HPDE6-E6E7 (cell line): ENCODE measurements at regions not wholly inside any gene's neighbourhood (a gene's known extent, or its start where the extent isn't known, plus 50 kb on each side); places are given as distances from the start of the nearest gene placed in this dataset.

Experiments used
- DNase-seq: peaks from one replicate; pipeline ENCODE4 v3.0.0; 2011; ENCODE audit warnings: missing footprints; ENCODE audit errors: extremely low spot score

GRCh38 chr16:51085271-51085670 is 65.8 kb downstream of the SALL1 start:
- no peak for DNase-seq

- no peak for DNase-seq
Observed at GRCh38 chr16:51084074-51084928, 66.8 kb downstream of the SALL1 start.

DNA sequence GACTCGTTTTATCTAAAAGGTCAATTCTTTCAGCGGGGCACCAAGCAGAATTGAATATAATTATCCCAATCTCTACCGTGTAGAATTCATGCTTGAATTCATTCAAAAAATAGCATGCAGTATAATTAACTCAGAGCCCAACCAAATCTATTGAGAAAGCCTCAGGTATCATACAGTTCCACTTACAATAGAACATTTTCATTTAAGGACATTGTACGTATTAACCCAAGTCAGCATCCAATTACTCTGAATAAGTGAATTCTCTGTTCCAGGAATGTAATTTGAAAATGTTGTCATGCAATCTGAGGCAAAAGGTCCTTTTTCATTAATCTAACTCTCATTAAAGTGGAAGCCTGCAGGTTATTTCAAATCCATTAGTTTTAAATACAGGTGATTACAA is 78.5 kb downstream of the SALL1 start:
- DNase-seq: no peak

DNA sequence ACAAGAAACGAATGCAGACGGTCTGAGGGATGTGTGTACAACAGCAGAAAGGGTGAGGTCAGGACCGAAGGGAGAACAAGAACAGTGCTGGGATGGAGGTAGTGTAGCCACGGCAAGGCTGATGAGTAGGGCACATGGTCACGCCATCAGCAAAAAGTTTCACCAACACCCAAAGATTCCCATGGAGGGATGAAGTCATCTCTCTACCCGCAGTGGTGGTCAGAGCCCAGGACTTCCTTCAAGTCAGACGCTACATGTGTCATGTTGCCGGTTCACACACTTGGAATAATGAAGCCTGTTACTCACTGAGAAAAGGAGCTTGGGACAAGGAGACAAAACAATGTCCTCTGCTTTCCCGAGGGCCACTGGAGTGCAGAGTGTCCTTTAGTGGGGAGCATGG is 79.7 kb downstream of the SALL1 start:
- DNase-seq: no peak

GRCh38 chr16:51067352-51067751 is 83.7 kb downstream of the SALL1 start:
- no peak for DNase-seq

DNA sequence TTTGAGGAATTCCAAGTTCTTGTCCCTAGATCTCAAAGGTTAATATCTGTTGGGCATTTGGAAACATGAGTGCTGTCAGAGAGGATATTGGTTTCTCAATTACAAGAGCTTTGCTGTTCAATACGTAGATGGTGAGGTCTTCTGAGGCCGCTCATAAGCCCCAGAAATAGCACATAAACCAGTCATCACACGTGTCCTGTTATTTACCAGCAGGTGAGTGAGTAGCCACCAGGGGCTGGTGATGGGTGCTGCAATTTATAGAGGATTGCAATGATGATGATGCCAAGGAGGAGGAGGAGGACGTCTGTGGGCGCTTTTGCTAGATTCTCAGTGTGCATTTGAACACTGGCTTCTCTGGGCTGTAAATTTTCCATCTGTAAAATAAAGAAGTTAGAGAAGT is 89.0 kb downstream of the SALL1 start:
- DNase-seq: no peak

DNA sequence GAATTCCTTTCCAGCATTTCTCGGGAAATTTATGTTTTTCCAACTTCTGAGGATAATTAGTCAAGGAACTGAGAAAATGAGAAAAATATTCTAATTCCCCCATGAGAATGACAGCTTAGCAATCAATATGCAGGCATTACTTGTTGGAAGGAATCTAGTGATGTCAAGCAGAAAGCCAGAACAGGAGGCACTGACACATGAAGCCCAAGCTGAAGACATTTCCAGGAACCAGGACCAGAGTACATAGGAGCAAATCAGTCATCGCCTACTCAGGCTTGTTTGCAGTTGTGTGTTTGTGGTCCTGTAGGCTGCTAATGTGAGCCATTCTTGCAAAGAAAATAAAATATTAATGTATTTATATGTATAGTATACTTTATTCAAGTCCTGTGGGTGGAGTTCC is 89.7 kb downstream of the SALL1 start:
- no peak for DNase-seq

GRCh38 chr16:51057969-51058337 is 93.1 kb downstream of the SALL1 start:
- no peak for DNase-seq

GRCh38 chr16:51057102-51057793 is 93.8 kb downstream of the SALL1 start:
- no peak for DNase-seq

DNA sequence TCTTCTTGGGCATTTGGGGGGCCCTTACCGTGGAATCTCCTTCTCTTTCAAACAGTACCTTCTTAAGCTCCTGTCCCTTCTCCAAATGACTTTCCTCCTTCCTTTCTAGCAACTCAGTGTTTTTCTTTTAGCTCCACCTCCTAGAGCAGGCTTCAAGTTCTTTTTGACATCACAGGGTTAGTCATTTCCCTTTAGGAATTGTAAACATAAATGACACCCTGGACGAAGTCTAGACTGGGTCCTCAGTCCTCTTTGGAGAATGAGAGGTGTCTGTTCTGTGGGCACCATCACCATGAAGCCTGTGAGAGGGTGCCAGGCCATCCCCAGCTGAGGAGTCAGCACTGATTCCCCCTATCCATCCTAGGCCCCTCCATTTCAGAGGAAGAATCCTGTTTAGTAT is 94.7 kb downstream of the SALL1 start:
- no peak for DNase-seq

GRCh38 chr16:51055434-51055833 is 95.6 kb downstream of the SALL1 start:
- DNase-seq: no peak

DNA sequence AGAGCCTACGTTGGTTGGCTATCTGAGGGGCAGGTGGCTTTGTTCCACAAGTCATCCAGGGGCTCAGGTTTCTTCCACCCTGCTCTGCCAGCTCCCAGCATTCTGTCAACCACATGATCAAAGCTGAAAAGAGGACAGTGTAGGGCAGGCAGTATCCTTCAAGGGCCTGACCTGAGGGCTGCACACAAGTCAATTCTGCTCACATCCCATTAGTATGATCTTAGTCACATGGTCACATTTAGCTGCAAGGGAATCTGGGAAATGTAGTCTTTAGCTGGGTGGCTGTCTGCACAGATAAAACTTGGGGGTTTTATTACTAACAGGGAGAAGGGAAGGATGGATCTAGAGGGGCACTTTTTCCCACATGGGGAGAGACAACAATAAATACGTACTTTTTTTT is 97.3 kb downstream of the SALL1 start:
- no peak for DNase-seq

GRCh38 chr16:51051671-51052070 is 99.4 kb downstream of the SALL1 start:
- DNase-seq: no peak

- DNase-seq: no peak
Observed at GRCh38 chr16:51050377-51050706, 100.7 kb downstream of the SALL1 start.

DNA sequence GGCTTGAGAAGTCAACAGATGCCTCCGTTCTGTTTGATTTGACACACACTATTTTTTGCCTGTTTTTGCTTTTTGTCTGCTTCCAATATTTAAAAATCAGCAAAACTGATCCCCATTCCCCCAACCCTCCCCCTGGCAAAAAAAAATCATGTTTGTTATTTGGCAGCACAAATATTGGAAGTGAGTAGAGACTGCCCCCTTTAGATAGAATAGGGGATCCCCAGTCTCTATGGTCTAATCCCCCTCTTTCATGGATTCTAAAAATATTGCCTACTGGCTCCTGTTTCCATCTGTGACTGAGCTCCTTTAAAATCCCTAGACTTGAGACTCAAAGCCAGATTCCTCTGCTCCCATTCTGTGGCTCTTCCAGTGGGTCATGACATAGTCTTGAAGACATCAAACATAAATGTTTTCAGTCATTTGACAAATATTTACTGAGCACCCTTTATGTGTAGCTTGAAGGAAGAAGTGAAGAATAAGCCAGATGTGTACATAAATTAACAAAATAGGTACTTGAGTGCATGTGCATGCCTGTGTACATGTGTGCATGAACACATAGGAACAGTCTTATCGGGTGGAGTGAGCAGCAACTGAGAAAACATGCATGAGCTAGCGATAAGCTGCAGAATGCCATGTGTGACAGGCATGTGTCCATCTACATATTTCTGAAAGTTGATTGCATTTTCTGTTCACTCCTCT is 101.2 kb downstream of the SALL1 start:
- no peak for DNase-seq

DNA sequence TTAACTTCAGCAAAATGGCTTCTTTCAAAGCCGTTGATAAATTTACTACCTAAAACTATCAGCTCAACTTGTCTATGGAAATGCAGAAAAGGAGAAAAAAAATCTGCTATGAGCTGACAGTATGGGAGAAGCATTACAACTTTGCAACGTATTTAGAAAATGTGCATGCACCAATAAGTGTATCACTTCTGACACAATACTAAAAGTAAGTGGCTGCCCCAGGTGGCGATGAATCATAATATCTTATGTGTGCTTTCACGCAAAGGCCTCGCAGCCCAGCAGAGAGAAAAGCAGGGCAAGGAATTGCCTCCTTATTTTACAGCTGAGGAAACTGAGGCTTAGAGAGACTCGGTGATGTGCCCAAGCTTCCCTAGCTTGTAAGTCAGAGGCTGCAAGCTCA is 101.8 kb downstream of the SALL1 start:
- DNase-seq: no peak

- DNase-seq: no peak
Observed at GRCh38 chr16:51048544-51048943, 102.5 kb downstream of the SALL1 start.

DNA sequence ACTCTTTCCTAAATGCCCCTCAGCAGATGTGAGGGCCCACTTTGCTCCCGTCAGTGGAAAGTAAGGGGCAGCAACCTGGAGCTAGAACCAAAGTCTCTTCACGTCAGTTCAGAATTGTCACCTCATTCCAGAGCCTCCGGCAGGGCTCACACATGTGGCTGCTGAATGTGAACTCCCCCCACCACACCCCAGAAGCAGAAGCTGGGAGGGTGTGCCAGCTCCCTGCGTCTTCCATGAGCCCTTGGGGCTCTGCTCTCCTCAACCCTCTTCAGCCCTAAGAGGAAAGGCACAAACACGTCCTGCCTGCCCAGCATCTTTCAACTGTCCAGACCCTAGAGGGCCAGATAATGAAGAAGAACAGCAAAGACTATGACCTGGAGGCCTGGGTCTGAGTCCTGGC is 105.3 kb downstream of the SALL1 start:
- no peak for DNase-seq

DNA sequence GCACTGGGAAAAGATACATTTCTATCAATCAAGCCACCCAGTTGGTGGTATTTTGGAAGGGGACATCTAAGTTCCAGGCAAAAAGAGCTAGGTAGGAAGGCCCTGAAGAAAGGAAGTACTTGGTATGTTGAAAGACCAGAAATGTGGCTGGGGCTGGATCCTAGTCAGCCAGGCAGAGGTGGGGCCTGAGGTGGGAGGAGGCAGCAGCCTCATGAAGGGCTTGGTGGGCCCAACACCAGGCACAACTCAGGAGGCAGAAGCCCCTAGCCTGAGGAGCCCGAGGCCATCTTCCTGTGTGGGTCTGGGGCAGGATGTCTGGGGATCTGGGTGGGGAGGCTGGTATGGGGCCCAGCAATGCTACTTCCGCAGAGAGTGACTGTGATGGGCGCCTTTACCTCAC is 105.9 kb downstream of the SALL1 start:
- DNase-seq: no peak

DNA sequence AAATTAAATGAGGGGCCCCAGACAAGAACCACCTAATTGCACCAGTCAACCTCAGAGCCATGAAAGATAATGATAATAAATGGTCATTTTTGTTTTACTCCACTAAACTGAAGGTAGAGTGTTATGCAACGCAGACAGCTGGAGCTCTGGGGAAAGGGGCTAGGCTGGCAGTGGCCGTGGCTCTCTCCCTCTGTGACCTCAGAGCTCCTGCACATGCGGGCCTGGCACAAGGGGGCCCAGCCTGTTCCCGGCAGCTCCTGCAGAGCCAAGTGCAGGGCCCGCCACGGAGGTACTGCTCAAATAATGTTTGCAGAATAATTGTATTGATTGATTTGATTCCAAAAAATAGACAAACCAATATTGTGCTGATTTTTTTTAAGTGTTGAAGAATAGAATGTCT is 109.5 kb downstream of the SALL1 start:
- no peak for DNase-seq

DNA sequence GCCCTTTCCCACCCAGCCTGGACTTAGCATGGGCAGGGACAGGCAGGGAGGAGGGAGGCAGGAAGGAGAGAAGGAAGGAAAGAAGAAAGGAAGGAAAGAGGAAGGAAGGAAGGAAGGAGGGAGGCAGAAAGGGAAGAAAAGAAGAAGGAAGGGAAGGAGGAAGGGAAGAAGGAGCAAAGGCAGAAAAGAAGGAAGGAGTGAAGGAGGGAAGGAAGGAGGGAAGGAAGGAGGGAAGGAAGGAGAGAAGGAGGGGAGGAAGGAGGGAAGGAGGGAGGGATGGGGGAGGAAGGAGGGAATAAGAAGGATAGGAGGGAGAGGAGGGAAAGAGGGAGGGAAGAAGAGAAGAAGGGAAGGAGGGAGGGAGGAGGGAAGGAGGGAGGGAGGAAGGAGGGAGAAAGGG is 110.4 kb downstream of the SALL1 start:
- no peak for DNase-seq

- no peak for DNase-seq
Observed at GRCh38 chr16:51039638-51040331, 111.3 kb downstream of the SALL1 start.
